Body of pancreas (tissue), 4 donors: ENCODE measurements at regions not wholly inside any gene's neighbourhood (a gene's known extent, or its start where the extent isn't known, plus 50 kb on each side); places are given as distances from the start of the nearest gene placed in this dataset.

Experiments used
- ATAC-seq: fragments of 150-250 bp; one replicate; pipeline ENCODE4 v1.9.1; 2016
- DNase-seq, 4 donors: peaks; one replicate each; pipeline ENCODE4 v3.0.0-alpha.2; 2019
- H3K27ac ChIP-seq, 4 donors: fragments of 200-600 bp; sonication (generic); 1 replicate in 3 of 4; 2 replicates in 1 of 4; pipeline versions ENCODE4 v1.5.1 to v1.6.1; 2016 to 2019; ENCODE audit warnings: mild to moderate bottlenecking in 1 of 4, mixed read lengths in 1 of 4, moderate library complexity in 1 of 4
- H3K27me3 ChIP-seq, 2 donors: fragments of 200-600 bp; sonication (generic); one replicate each; pipeline ENCODE4 v1.6.0; 2016; ENCODE audit warnings: mild to moderate bottlenecking in 1 of 2
- H3K36me3 ChIP-seq, 2 donors: fragments of 200-600 bp; sonication (generic); replicated peaks in 1 of 2; 2 replicates each; pipeline ENCODE4 v1.5.1; 2016; ENCODE audit warnings: low read depth in 2 of 2; ENCODE audit not compliant: insufficient read depth in 1 of 2
- H3K4me1 ChIP-seq: fragments of 200-600 bp; sonication (generic); one replicate; pipeline ENCODE4 v1.6.0; 2016
- H3K4me3 ChIP-seq, 2 donors: fragments of 200-600 bp; sonication (generic); 1 replicate in 1 of 2; 2 replicates in 1 of 2; pipeline ENCODE4 v1.5.1; 2016 to 2019
- H3K9me3 ChIP-seq, 3 donors: fragments of 200-600 bp; sonication (generic); 1 replicate in 2 of 3; 2 replicates in 1 of 3; pipeline ENCODE4 v1.5.1; 2016
- CTCF ChIP-seq, 7 experiments: fragments of 450-650 bp in 4 of 7; fragments of 200-600 bp in 3 of 7; sonication (generic) in 3 of 7; IDR thresholded peaks; one replicate each; pipeline ENCODE4 v1.5.1; 2016 to 2019; ENCODE audit warnings: antibody characterized with exemption in 7 of 7
- POLR2A ChIP-seq, 3 donors: fragments of 450-650 bp; IDR thresholded peaks; one replicate each; pipeline ENCODE4 v1.6.1; 2016; ENCODE audit warnings: antibody characterized with exemption in 3 of 3, mild to moderate bottlenecking in 2 of 3
- WGBS, 2 donors: methylation state at CpG; one replicate each; pipeline ENCODE4 v1.1.5; 2017; 5-methylcytosine and 5-hydroxymethylcytosine counted together
- intact Hi-C: fragments of 100-400 bp; cut with DNase I; formaldehyde crosslinking; loops from one replicate; pipeline ENCODE4 v1.15.1; 2023

GRCh38 chr20:9969626-9970025 lies 65.2 kb upstream of the ANKEF1 start:
- ATAC-seq, result no peak
- DNase-seq, result no peak
- no peaks in the 10 kb centered on the region for H3K27me3 ChIP-seq
- no peak overlapping the region for H3K4me3 ChIP-seq
- whole genome bisulfite sequencing, 2 donors, result 74 to 80% methylated on average over 1 of the region's 1 CpG
- H3K4me1 ChIP-seq, result no peaks in the 10 kb centered on the region
- H3K36me3 ChIP-seq, result no peaks in the 10 kb centered on the region
- H3K9me3 ChIP-seq, result no peaks in the 10 kb centered on the region
- TF ChIP-seq POLR2A (IDR thresholded peaks at IDR 0.05) (no peak), CTCF (IDR thresholded peaks at IDR 0.05) (no peak)
- intact Hi-C loops, result no loop called here
- no peak overlapping the region for H3K27ac ChIP-seq

GRCh38 chr20:9968015-9968414 lies 66.8 kb upstream of the ANKEF1 start:
- no peaks in the 10 kb centered on the region for H3K9me3 ChIP-seq
- intact Hi-C loops, result no loop called here
- H3K4me1 ChIP-seq, result no peaks in the 10 kb centered on the region
- WGBS, 2 donors, result 38 to 43% methylated on average over 1 of the region's 1 CpG
- no peak overlapping the region for H3K27ac ChIP-seq
- no peaks in the 10 kb centered on the region for H3K36me3 ChIP-seq
- H3K4me3 ChIP-seq, result no peak overlapping the region
- ATAC-seq, result no peak
- DNase-seq, result no peak
- TF ChIP-seq POLR2A (IDR thresholded peaks at IDR 0.05), result no peak
- no peak for TF ChIP-seq CTCF (IDR thresholded peaks at IDR 0.05)
- no peaks in the 10 kb centered on the region for H3K27me3 ChIP-seq

- Histone ChIP-seq H3K27me3 (no peaks in the 10 kb centered on the region), H3K4me3 (no peak overlapping the region), H3K36me3 (no peaks in the 10 kb centered on the region), H3K9me3 (no peaks in the 10 kb centered on the region), H3K27ac (no peak overlapping the region), H3K4me1 (no peaks in the 10 kb centered on the region)
- TF ChIP-seq CTCF (IDR thresholded peaks at IDR 0.05), result peak in 5 of 7 experiments; percentile 21 to 43 (median 41)
- no peak for TF ChIP-seq POLR2A (IDR thresholded peaks at IDR 0.05)
- intact Hi-C loops, result no loop called here
- DNase-seq (no peak), ATAC-seq (no peak)
- 22 to 23% methylated on average over 7 of the region's 7 CpGs for WGBS, 2 donors
Observed at GRCh38 chr20:9966966-9967365, 67.8 kb upstream of the ANKEF1 start.

- ATAC-seq (no peak), DNase-seq (no peak)
- Histone ChIP-seq H3K27me3 (no peaks in the 10 kb centered on the region), H3K27ac (no peak overlapping the region), H3K36me3 (no peaks in the 10 kb centered on the region), H3K4me1 (no peaks in the 10 kb centered on the region), H3K9me3 (no peaks in the 10 kb centered on the region), H3K4me3 (no peak overlapping the region)
- no peak for TF ChIP-seq POLR2A (IDR thresholded peaks at IDR 0.05)
- WGBS, 2 donors, result 76 to 80% methylated on average over 4 of the region's 4 CpGs
- intact Hi-C loops, result no loop called here
Observed at GRCh38 chr20:9963029-9963428, 71.8 kb upstream of the ANKEF1 start.

GRCh38 chr20:9958693-9959092 lies 76.1 kb upstream of the ANKEF1 start:
- Histone ChIP-seq H3K4me1 (no peaks in the 10 kb centered on the region), H3K27me3 (no peaks in the 10 kb centered on the region), H3K4me3 (no peak overlapping the region), H3K36me3 (no peaks in the 10 kb centered on the region), H3K9me3 (no peaks in the 10 kb centered on the region), H3K27ac (no peak overlapping the region)
- no peak for TF ChIP-seq CTCF (IDR thresholded peaks at IDR 0.05)
- TF ChIP-seq POLR2A (IDR thresholded peaks at IDR 0.05), result no peak
- no peak for DNase-seq
- no peak for ATAC-seq
- intact Hi-C loops, result no loop called here
